ENCODE measurements at regions not wholly inside any gene's neighbourhood (a gene's known extent, or its start where the extent isn't known, plus 50 kb on each side); places are given as distances from the start of the nearest gene placed in this dataset.

DNA sequence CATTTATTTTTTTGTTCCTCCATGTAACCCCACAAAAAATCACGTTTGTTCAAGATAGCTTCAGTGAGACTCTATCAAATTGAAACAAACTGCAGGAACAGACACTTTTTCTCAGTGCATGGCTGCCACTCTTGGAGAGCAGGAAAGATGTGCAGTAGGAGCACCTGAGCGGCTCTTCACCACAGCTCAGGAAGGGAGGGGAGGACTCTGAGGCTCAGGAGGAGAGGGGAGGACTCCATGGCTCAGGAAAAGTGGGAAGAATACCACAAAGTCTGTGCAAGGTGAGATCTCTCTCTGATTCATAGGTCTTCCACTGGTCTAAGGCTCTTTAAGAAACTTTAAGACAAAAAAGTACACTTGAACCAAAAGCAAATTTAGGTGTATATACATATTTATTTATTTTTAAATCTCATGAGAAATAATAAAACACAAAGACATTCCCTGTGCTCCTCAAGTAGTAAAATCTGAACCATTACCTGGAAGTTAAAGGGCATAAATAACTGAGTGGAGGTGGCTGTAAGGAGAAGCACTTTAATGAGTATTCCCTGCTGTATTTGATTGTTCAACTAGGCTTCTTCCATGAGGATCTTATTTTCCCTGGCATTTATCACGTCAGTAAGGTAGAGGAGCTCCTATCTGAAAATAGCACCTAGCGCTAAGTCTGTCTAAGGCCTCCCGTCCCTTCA, 69.2 kb upstream of the CCN6 start:
- Histone ChIP-seq H3K36me3 (ENCODE audit: control insufficient read depth in 2 of 2, insufficient read depth in 2 of 2, low read length in 2 of 2) (no peaks in the 10 kb centered on the region), H3K4me3 (ENCODE audit: low read length in 2 of 2) (no peak overlapping the region), H3K9me3 (ENCODE audit: control insufficient read depth in 2 of 2, low read length in 2 of 2) (no peaks in the 10 kb centered on the region), H3K27me3 (ENCODE audit: control insufficient read depth in 2 of 2, insufficient read depth in 2 of 2, low read length in 2 of 2) (no peaks in the 10 kb centered on the region), H3K27ac (ENCODE audit: low read depth in 2 of 2, low read length in 2 of 2) (no peak overlapping the region), H3K9ac (ENCODE audit: low read depth in 1 of 2, low read length in 2 of 2) (no peak overlapping the region), H3K4me1 (ENCODE audit: control insufficient read depth in 2 of 2, insufficient read depth in 2 of 2, low read length in 2 of 2) (no peaks in the 10 kb centered on the region)

DNA sequence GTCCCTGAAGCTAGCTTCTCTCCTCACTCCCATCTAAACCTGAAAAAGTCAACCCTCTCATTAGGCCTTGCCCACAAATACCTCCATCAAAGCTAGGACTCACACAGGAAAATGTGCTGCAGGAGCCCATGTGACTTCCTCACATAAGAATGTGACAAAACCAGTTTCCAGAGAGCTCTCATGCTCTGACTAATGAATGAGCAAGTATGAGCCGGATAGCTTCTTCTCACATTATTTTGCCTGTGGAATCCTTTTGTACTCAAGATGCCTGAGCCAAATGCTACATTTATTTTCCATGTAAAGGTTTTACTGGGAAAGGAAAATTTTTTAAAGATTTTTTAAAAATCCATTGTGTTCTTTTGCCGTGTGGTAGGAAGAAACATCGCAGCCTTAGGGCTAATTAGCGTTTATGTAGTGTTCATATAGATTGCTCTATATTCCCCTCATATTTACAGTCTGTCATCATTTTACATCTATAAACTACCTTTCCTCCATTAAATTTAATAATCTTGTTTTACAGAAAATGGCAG, 68.6 kb upstream of the CCN6 start:
- Histone ChIP-seq H3K27me3 (ENCODE audit: control insufficient read depth in 2 of 2, insufficient read depth in 2 of 2, low read length in 2 of 2) (no peaks in the 10 kb centered on the region), H3K36me3 (ENCODE audit: control insufficient read depth in 2 of 2, insufficient read depth in 2 of 2, low read length in 2 of 2) (no peaks in the 10 kb centered on the region), H3K4me1 (ENCODE audit: control insufficient read depth in 2 of 2, insufficient read depth in 2 of 2, low read length in 2 of 2) (no peaks in the 10 kb centered on the region), H3K4me3 (ENCODE audit: low read length in 2 of 2) (no peak overlapping the region), H3K9ac (ENCODE audit: low read depth in 1 of 2, low read length in 2 of 2) (no peak overlapping the region), H3K27ac (ENCODE audit: low read depth in 2 of 2, low read length in 2 of 2) (no peak overlapping the region), H3K9me3 (ENCODE audit: control insufficient read depth in 2 of 2, low read length in 2 of 2) (no peaks in the 10 kb centered on the region)

DNA sequence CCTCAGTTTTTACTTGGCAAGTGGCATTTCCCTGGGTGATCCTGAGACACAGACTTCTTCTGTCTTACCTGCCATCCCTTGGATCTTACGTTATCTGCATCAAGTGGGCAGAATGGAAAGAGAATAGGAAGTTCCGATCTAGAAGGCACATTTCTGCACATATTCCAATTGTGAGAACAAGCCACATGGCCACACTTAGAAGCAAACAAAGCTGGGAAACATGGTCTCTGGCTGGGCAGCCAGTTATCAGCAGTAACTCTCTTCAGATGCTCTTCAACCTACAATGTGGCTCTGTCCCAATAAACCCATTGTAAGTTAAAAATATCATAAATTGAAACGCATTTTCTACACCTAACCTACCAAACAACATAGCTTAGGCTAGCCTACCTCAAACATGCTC, 67.3 kb upstream of the CCN6 start:
- Histone ChIP-seq H3K27me3 (ENCODE audit: control insufficient read depth in 2 of 2, insufficient read depth in 2 of 2, low read length in 2 of 2) (no peaks in the 10 kb centered on the region), H3K4me3 (ENCODE audit: low read length in 2 of 2) (no peak overlapping the region), H3K36me3 (ENCODE audit: control insufficient read depth in 2 of 2, insufficient read depth in 2 of 2, low read length in 2 of 2) (no peaks in the 10 kb centered on the region), H3K9me3 (ENCODE audit: control insufficient read depth in 2 of 2, low read length in 2 of 2) (no peaks in the 10 kb centered on the region), H3K9ac (ENCODE audit: low read depth in 1 of 2, low read length in 2 of 2) (no peak overlapping the region), H3K27ac (ENCODE audit: low read depth in 2 of 2, low read length in 2 of 2) (no peak overlapping the region), H3K4me1 (ENCODE audit: control insufficient read depth in 2 of 2, insufficient read depth in 2 of 2, low read length in 2 of 2) (no peaks in the 10 kb centered on the region)

DNA sequence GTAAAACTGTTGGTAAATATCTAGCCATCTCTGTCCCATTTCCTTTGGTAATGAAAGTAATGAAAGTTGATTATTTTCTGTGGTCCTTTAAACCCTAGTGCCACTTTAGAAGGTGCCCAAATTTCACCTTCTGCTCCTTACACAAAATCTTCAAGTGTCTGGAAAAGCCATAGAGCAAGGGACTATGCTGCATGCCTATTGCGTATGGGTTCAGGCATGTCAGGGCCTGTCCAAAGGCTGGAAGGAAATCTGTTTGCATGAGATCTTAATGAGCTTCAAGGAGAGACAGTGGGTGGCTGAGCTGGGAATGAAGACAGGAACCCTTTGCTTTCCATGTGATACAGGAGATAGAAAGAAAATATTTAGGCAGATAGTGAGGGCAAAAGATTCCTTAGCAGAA, 66.6 kb upstream of the CCN6 start:
- Histone ChIP-seq H3K9ac (ENCODE audit: low read depth in 1 of 2, low read length in 2 of 2) (no peak overlapping the region), H3K27ac (ENCODE audit: low read depth in 2 of 2, low read length in 2 of 2) (no peak overlapping the region), H3K4me1 (ENCODE audit: control insufficient read depth in 2 of 2, insufficient read depth in 2 of 2, low read length in 2 of 2) (no peaks in the 10 kb centered on the region), H3K36me3 (ENCODE audit: control insufficient read depth in 2 of 2, insufficient read depth in 2 of 2, low read length in 2 of 2) (no peaks in the 10 kb centered on the region), H3K27me3 (ENCODE audit: control insufficient read depth in 2 of 2, insufficient read depth in 2 of 2, low read length in 2 of 2) (no peaks in the 10 kb centered on the region), H3K4me3 (ENCODE audit: low read length in 2 of 2) (no peak overlapping the region), H3K9me3 (ENCODE audit: control insufficient read depth in 2 of 2, low read length in 2 of 2) (no peaks in the 10 kb centered on the region)

DNA sequence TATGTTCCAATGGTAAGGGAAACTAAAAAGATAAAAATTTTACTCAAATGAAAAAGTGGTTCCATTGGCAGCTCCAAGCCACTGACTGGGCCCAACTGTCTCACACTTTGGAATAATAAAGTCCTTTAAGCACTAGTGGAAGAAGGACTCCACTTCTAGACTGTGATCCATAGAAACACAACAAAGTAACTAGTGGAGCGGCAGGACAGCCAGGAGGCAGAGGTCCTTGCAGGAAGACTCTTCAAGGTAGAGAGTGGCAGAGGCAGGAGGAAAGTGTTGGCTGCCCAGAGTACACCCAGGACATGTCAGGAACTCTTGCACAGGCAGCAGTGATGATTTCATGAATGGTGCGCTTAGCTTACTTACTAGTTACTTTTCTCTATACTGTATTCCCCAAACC, 65.0 kb upstream of the CCN6 start:
- Histone ChIP-seq H3K36me3 (ENCODE audit: control insufficient read depth in 2 of 2, insufficient read depth in 2 of 2, low read length in 2 of 2) (no peaks in the 10 kb centered on the region), H3K27me3 (ENCODE audit: control insufficient read depth in 2 of 2, insufficient read depth in 2 of 2, low read length in 2 of 2) (no peaks in the 10 kb centered on the region), H3K9ac (ENCODE audit: low read depth in 1 of 2, low read length in 2 of 2) (no peak overlapping the region), H3K9me3 (ENCODE audit: control insufficient read depth in 2 of 2, low read length in 2 of 2) (no peaks in the 10 kb centered on the region), H3K4me1 (ENCODE audit: control insufficient read depth in 2 of 2, insufficient read depth in 2 of 2, low read length in 2 of 2) (no peaks in the 10 kb centered on the region), H3K27ac (ENCODE audit: low read depth in 2 of 2, low read length in 2 of 2) (no peak overlapping the region), H3K4me3 (ENCODE audit: low read length in 2 of 2) (no peak overlapping the region)

DNA sequence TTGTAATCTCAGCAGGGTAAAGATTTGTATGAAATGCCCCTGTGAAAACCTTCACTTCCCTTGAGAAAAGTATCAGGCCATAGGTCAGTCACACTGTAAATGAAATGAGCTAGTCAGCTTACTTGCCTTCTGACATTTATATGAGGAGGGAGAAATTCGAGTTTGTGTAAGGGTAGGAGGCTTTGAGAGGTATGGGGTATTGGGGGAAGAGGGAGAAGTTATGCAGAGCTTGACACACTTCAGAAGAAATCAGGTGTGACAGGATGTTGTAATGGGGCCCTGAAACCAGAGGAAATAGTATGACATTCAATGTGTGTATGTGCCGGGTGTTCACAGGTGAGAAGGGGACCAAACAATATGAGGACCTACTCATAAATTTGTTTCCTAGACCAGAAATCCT, 64.2 kb upstream of the CCN6 start:
- H3K4me3 ChIP-seq (ENCODE audit: low read length in 2 of 2): no peak overlapping the region
- H3K27me3 ChIP-seq (ENCODE audit: control insufficient read depth in 2 of 2, insufficient read depth in 2 of 2, low read length in 2 of 2): no peaks in the 10 kb centered on the region
- H3K27ac ChIP-seq (ENCODE audit: low read depth in 2 of 2, low read length in 2 of 2): no peak overlapping the region

DNA sequence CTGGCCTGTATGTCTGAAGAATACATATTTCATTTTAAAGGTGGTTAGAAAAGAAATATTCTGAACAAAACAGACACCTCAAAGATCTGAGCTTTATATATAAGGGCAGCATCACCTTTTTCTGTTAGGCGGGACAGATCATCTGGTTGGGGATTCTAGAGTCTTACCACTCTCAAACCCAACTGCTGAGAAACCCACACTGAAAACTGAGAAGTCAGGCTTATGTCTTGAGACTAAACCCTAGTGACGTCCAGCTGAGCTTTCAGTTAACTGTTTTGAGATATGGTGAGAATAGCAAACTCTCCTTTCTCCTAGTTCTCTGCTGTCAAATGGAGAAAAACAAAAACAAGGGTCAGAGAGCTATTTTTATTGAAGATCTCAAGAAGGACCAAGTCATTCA, 63.7 kb upstream of the CCN6 start:
- no peak overlapping the region for H3K27ac ChIP-seq (ENCODE audit: low read depth in 2 of 2, low read length in 2 of 2)
- H3K4me1 ChIP-seq (ENCODE audit: control insufficient read depth in 2 of 2, insufficient read depth in 2 of 2, low read length in 2 of 2): no peaks in the 10 kb centered on the region
- H3K9me3 ChIP-seq (ENCODE audit: control insufficient read depth in 2 of 2, low read length in 2 of 2): no peaks in the 10 kb centered on the region
- no peak overlapping the region for H3K4me3 ChIP-seq (ENCODE audit: low read length in 2 of 2)
- no peaks in the 10 kb centered on the region for H3K27me3 ChIP-seq (ENCODE audit: control insufficient read depth in 2 of 2, insufficient read depth in 2 of 2, low read length in 2 of 2)
- no peak overlapping the region for H3K9ac ChIP-seq (ENCODE audit: low read depth in 1 of 2, low read length in 2 of 2)
- no peaks in the 10 kb centered on the region for H3K36me3 ChIP-seq (ENCODE audit: control insufficient read depth in 2 of 2, insufficient read depth in 2 of 2, low read length in 2 of 2)

More for the DNA sequence above, 64.2 kb upstream of the CCN6 start:
- H3K36me3 ChIP-seq (ENCODE audit: control insufficient read depth in 2 of 2, insufficient read depth in 2 of 2, low read length in 2 of 2): no peaks in the 10 kb centered on the region
- H3K4me1 ChIP-seq (ENCODE audit: control insufficient read depth in 2 of 2, insufficient read depth in 2 of 2, low read length in 2 of 2): no peaks in the 10 kb centered on the region
- no peaks in the 10 kb centered on the region for H3K9me3 ChIP-seq (ENCODE audit: control insufficient read depth in 2 of 2, low read length in 2 of 2)
- no peak overlapping the region for H3K9ac ChIP-seq (ENCODE audit: low read depth in 1 of 2, low read length in 2 of 2)

DNA sequence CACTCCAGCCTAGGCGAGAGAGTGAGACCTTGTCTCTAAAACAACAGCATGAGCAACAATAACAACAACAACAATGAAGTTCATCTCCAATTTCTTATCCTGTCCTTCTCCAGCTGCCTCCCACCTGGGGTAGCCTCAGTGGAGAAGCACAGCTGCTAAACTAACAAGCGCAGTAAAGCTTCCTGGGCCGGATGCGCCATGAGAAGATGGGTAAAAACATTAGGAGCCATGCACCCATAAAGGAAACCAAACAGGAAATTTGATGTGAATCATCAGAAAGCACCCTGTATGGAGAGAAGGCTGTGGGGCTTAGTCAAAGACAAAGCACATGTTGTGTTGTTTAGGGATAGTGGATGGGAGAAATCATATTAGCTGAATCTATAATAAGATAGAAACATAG, 61.1 kb upstream of the CCN6 start:
- Histone ChIP-seq H3K4me3 (ENCODE audit: low read length in 2 of 2) (no peak overlapping the region), H3K27me3 (ENCODE audit: control insufficient read depth in 2 of 2, insufficient read depth in 2 of 2, low read length in 2 of 2) (peaks cover 0 to 3% of the 10 kb centered on the region in 2 donors), H3K4me1 (ENCODE audit: control insufficient read depth in 2 of 2, insufficient read depth in 2 of 2, low read length in 2 of 2) (peaks cover 0 to 2% of the 10 kb centered on the region in 2 donors), H3K27ac (ENCODE audit: low read depth in 2 of 2, low read length in 2 of 2) (no peak overlapping the region), H3K36me3 (ENCODE audit: control insufficient read depth in 2 of 2, insufficient read depth in 2 of 2, low read length in 2 of 2) (no peaks in the 10 kb centered on the region), H3K9me3 (ENCODE audit: control insufficient read depth in 2 of 2, low read length in 2 of 2) (no peaks in the 10 kb centered on the region), H3K9ac (ENCODE audit: low read depth in 1 of 2, low read length in 2 of 2) (no peak overlapping the region)

DNA sequence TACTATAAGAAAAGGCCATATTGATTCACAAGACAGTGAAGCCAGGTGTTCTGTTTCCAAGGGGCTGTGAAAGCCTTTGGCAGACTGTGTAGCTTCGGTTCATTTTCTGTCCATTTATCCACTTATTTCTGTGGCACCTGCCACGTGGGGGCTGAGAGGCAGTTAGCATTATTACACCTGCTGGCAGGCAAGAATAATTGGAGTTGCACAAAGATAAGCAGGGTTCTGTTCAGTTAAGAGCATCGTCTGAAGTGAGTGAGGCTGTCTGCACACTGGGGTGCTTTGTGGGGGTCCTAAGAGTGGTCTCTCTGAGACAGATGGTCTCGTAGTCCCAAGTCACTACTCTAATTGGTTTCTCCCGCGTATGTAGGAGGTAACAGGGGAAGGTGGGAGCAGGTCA, 60.6 kb upstream of the CCN6 start:
- peaks cover 0 to 3% of the 10 kb centered on the region in 2 donors for H3K27me3 ChIP-seq (ENCODE audit: control insufficient read depth in 2 of 2, insufficient read depth in 2 of 2, low read length in 2 of 2)
- H3K4me3 ChIP-seq (ENCODE audit: low read length in 2 of 2): no peak overlapping the region
- no peaks in the 10 kb centered on the region for H3K36me3 ChIP-seq (ENCODE audit: control insufficient read depth in 2 of 2, insufficient read depth in 2 of 2, low read length in 2 of 2)
- H3K4me1 ChIP-seq (ENCODE audit: control insufficient read depth in 2 of 2, insufficient read depth in 2 of 2, low read length in 2 of 2): peaks cover 0 to 2% of the 10 kb centered on the region in 2 donors
- no peak overlapping the region for H3K27ac ChIP-seq (ENCODE audit: low read depth in 2 of 2, low read length in 2 of 2)
- no peaks in the 10 kb centered on the region for H3K9me3 ChIP-seq (ENCODE audit: control insufficient read depth in 2 of 2, low read length in 2 of 2)
- no peak overlapping the region for H3K9ac ChIP-seq (ENCODE audit: low read depth in 1 of 2, low read length in 2 of 2)

DNA sequence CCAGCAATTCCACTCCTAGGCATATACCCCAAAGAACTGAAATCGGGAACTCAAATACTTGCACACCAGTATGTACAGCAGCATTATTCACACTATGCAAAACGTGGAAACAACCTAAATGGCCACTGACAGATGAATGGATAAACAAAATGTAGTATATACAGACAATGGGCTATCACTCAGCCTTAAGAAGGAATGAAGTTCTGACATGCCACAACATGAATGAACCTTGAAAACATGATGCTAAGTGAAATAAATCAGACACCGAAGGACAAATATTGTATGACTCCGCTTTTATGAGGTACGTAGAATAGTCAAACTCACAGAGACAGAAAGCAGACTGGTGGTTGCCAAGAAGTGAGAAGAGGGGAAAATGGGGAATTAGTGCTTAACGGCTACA, 59.1 kb upstream of the CCN6 start:
- Histone ChIP-seq H3K9me3 (ENCODE audit: control insufficient read depth in 2 of 2, low read length in 2 of 2) (no peaks in the 10 kb centered on the region), H3K4me3 (ENCODE audit: low read length in 2 of 2) (no peak overlapping the region), H3K9ac (ENCODE audit: low read depth in 1 of 2, low read length in 2 of 2) (no peak overlapping the region), H3K27ac (ENCODE audit: low read depth in 2 of 2, low read length in 2 of 2) (no peak overlapping the region), H3K4me1 (ENCODE audit: control insufficient read depth in 2 of 2, insufficient read depth in 2 of 2, low read length in 2 of 2) (peaks cover 0 to 2% of the 10 kb centered on the region in 2 donors), H3K27me3 (ENCODE audit: control insufficient read depth in 2 of 2, insufficient read depth in 2 of 2, low read length in 2 of 2) (peaks cover 0 to 5% of the 10 kb centered on the region in 2 donors), H3K36me3 (ENCODE audit: control insufficient read depth in 2 of 2, insufficient read depth in 2 of 2, low read length in 2 of 2) (no peaks in the 10 kb centered on the region)

Measured in mucosa of rectum (tissue), 2 donors.